K562 (cell line): ENCODE measurements at regions not wholly inside any gene's neighbourhood (a gene's known extent, or its start where the extent isn't known, plus 50 kb on each side); places are given as distances from the start of the nearest gene placed in this dataset.

ENCODE experiments used
- ATAC-seq: fragments of 200-7000 bp; cut with Tn5 transposase; 3 replicates; pipeline ENCODE4 v1.9.1; 2020; ENCODE audit warnings: moderate library complexity
- BruUV-seq: library from RNA; stranded (reverse); fragments of 400-500 nt; replicated peaks from 2 replicates; lab custom pipeline; 2021; lab: Mats Ljungman, UMichigan
- CTCF ChIA-PET: fragments of 300-600 bp; formaldehyde crosslinking; extraction: SDS; loops from one replicate; lab custom pipeline; 2021; ENCODE audit warnings: low intra/inter-chr PET ratio; lab: Yijun Ruan, JAX
- POLR2A ChIA-PET: fragments of 300-600, 350-650 bp; sonication (Branson Sonifier 250); formaldehyde crosslinking; extraction: SDS; loops from one replicate; lab custom pipeline; 2021; ENCODE audit warnings: antibody characterized with exemption, inconsistent platforms; lab: Yijun Ruan, JAX
- DNase-seq, 4 experiments: peaks; one replicate each; pipeline versions ENCODE4 v3.0.0 to v3.0.0-alpha.2; 2011 to 2018; ENCODE audit warnings: low spot score in 3 of 4, mixed read lengths in 3 of 4; ENCODE audit errors: extremely low read depth in 1 of 4
- FAIRE-seq: peaks from 2 replicates; lab custom pipeline; 2011; peaks lifted over from hg19 to GRCh38; lab: Jason Lieb, UNC
- H2AFZ ChIP-seq: 2 replicates; pipeline ENCODE4 v1.6.0; 2011; ENCODE audit warnings: low read depth, low read length, control low read depth, inconsistent platforms
- H3K27ac ChIP-seq: fragments of 200-600 bp; 3 replicates; pipeline ENCODE4 v1.8.0; 2011; ENCODE audit warnings: low read depth, mild to moderate bottlenecking, control low read depth, inconsistent platforms, low read length, moderate library complexity, mixed read lengths; ENCODE audit errors: extremely low read depth
- H3K27me3 ChIP-seq, 2 experiments: fragments of 300-600 bp in 1 of 2; 2 replicates in 1 of 2; 3 replicates in 1 of 2; pipeline versions ENCODE4 v1.6.0 to v1.8.0; 2011; ENCODE audit warnings: inconsistent platforms in 2 of 2, low read length in 2 of 2, mild to moderate bottlenecking in 1 of 2, mixed read lengths in 1 of 2, moderate library complexity in 1 of 2; ENCODE audit not compliant: control insufficient read depth in 2 of 2, insufficient read depth in 2 of 2
- H3K36me3 ChIP-seq: fragments of 300-600 bp; 3 replicates; pipeline ENCODE4 v1.8.0; 2011; ENCODE audit warnings: mild to moderate bottlenecking, low read length, inconsistent platforms; ENCODE audit not compliant: control insufficient read depth, insufficient read depth
- H3K4me1 ChIP-seq, 2 experiments: fragments of 200-600 bp in 1 of 2; replicated peaks in 1 of 2; 2 replicates in 1 of 2; 3 replicates in 1 of 2; pipeline versions ENCODE4 v1.5.1 to v1.8.0; 2011; ENCODE audit warnings: inconsistent platforms in 2 of 2, low read length in 2 of 2, mild to moderate bottlenecking in 1 of 2, mixed read lengths in 1 of 2, moderate library complexity in 1 of 2; ENCODE audit not compliant: control insufficient read depth in 2 of 2, insufficient read depth in 2 of 2
- H3K4me2 ChIP-seq: 2 replicates; pipeline ENCODE4 v1.6.1; 2011; ENCODE audit warnings: low read length, control low read depth, inconsistent platforms, mixed read lengths; ENCODE audit not compliant: insufficient read depth
- H3K4me3 ChIP-seq: fragments of 200-600 bp; sonication (generic), shearing (Covaris generic); 2 replicates; pipeline ENCODE4 v1.5.1; 2016; ENCODE audit warnings: control low read depth, inconsistent platforms
- H3K79me2 ChIP-seq: fragments of 200-600 bp; 3 replicates; pipeline ENCODE4 v1.8.0; 2011; ENCODE audit warnings: low read length, inconsistent platforms; ENCODE audit not compliant: control insufficient read depth, insufficient read depth
- H3K9ac ChIP-seq, 2 experiments: 2 replicates each; pipeline versions ENCODE4 v1.6.0 to v1.6.1; 2011; ENCODE audit warnings: low read depth in 2 of 2, low read length in 2 of 2, control low read depth in 1 of 2, inconsistent platforms in 1 of 2, mild to moderate bottlenecking in 1 of 2, mixed read lengths in 1 of 2; ENCODE audit not compliant: insufficient read depth in 1 of 2
- H3K9me1 ChIP-seq: one replicate; pipeline ENCODE4 v1.6.0; 2011; ENCODE audit warnings: inconsistent platforms, mild to moderate bottlenecking, low read length, moderate library complexity; ENCODE audit not compliant: control insufficient read depth, insufficient read depth
- H3K9me3 ChIP-seq: replicated peaks from 2 replicates; pipeline ENCODE4 v1.5.1; 2011; ENCODE audit warnings: low read depth, low read length, inconsistent platforms; ENCODE audit not compliant: control insufficient read depth, insufficient read depth
- H4K20me1 ChIP-seq: replicated peaks from 2 replicates; pipeline ENCODE4 v1.6.1; 2011; ENCODE audit warnings: low read length, inconsistent platforms, mixed read lengths; ENCODE audit not compliant: control insufficient read depth, insufficient read depth
- ARID1B ChIP-seq: fragments of 450-650 bp; IDR thresholded peaks from 2 replicates; pipeline ENCODE4 v1.6.1; 2016; ENCODE audit warnings: antibody characterized with exemption, mild to moderate bottlenecking, inconsistent platforms
- C11orf30 ChIP-seq: fragments of 450-650 bp; IDR thresholded peaks from 2 replicates; pipeline ENCODE4 v1.6.1; 2016; ENCODE audit warnings: low read depth, mild to moderate bottlenecking
- CTCF ChIP-seq, 3 experiments: IDR thresholded peaks in 2 of 3; conservative IDR thresholded peaks in 1 of 3; 2 replicates each; pipeline ENCODE4 v1.5.1; 2011 to 2012; ENCODE audit warnings: low read length in 3 of 3, mild to moderate bottlenecking in 3 of 3, control low read depth in 2 of 3, improper control_type of control experiment in 1 of 3, inconsistent platforms in 1 of 3, low read depth in 1 of 3, mixed read lengths in 1 of 3, moderate library complexity in 1 of 3; ENCODE audit not compliant: insufficient read depth in 2 of 3
- FOXK2 ChIP-seq, 2 experiments: fragments of 450-650 bp; IDR thresholded peaks in 1 of 2; conservative IDR thresholded peaks in 1 of 2; 2 replicates each; pipeline ENCODE4 v1.6.1; 2016; ENCODE audit warnings: low read depth in 2 of 2, mild to moderate bottlenecking in 1 of 2
- GABPB2 ChIP-seq: fragments of 250-450 bp; sonication (Bioruptor Pico); conservative IDR thresholded peaks from 2 replicates; pipeline ENCODE4 v1.5.1; 2021; ENCODE audit warnings: mild to moderate bottlenecking
- MEIS2 ChIP-seq: fragments of 450-650 bp; IDR thresholded peaks from 2 replicates; pipeline ENCODE4 v1.6.1; 2014; ENCODE audit warnings: mild to moderate bottlenecking; ENCODE audit not compliant: partially characterized antibody
- NR4A1 ChIP-seq, 2 experiments: fragments of 250-450 bp in 1 of 2; fragments of 450-650 bp in 1 of 2; sonication (Bioruptor Pico) in 1 of 2; IDR thresholded peaks; 2 replicates each; pipeline versions ENCODE4 v1.4.0 to v1.6.1; 2016 to 2020; ENCODE audit warnings: mild to moderate bottlenecking in 2 of 2, missing compliant biosample characterization in 1 of 2, missing genetic modification characterization in 1 of 2, moderate library complexity in 1 of 2
- PKNOX1 ChIP-seq: fragments of 450-650 bp; IDR thresholded peaks from 2 replicates; pipeline ENCODE4 v1.6.1; 2016
- PTRF ChIP-seq: fragments of 450-650 bp; IDR thresholded peaks from 2 replicates; pipeline ENCODE4 v1.6.1; 2016; ENCODE audit warnings: mild to moderate bottlenecking, missing genetic modification characterization, missing compliant biosample characterization
- TFE3 ChIP-seq: fragments of 450-650 bp; formaldehyde crosslinking; IDR thresholded peaks from 2 replicates; pipeline ENCODE4 v1.4.0; 2020; ENCODE audit warnings: mild to moderate bottlenecking, mixed read lengths
- UBTF ChIP-seq, 2 experiments: IDR thresholded peaks; 2 replicates each; pipeline ENCODE4 v1.6.1; 2012; ENCODE audit warnings: improper control_type of control experiment in 2 of 2, low read depth in 2 of 2, low read length in 2 of 2, borderline replicate concordance in 1 of 2
- ZEB2 ChIP-seq: fragments of 450-650 bp; IDR thresholded peaks from 2 replicates; pipeline ENCODE4 v1.6.1; 2016
- ZNF717 ChIP-seq: fragments of 250-450 bp; sonication (Bioruptor Pico); IDR thresholded peaks from 2 replicates; pipeline ENCODE4 v1.5.0; 2021
- ZNF75A ChIP-seq: fragments of 450-650 bp; formaldehyde crosslinking; IDR thresholded peaks from 2 replicates; pipeline ENCODE4 v1.4.0; 2020; ENCODE audit warnings: mild to moderate bottlenecking
- WGBS: fragments of 100-300 bp; shearing (Covaris generic); methylation state at CpG from one replicate; pipeline ENCODE4 v1.1.6; 2016; ENCODE audit warnings: low coverage, mixed read lengths; ENCODE audit not compliant: insufficient coverage; ENCODE audit errors: missing lambda C conversion rate; 5-methylcytosine and 5-hydroxymethylcytosine counted together
- in situ Hi-C: fragments of 300-500 bp; cut with MboI; formaldehyde crosslinking; loops from 4 replicates; pipeline ENCODE4 v1.15.0; 2018; ENCODE audit warnings: inconsistent platforms, mixed read lengths
- intact Hi-C: fragments of 100-400 bp; cut with micrococcal nuclease; formaldehyde crosslinking; loops from 2 replicates; pipeline ENCODE4 v1.14.2; 2022

- no peak overlapping the region for H3K4me2 ChIP-seq
- H4K20me1 ChIP-seq = no peaks in the 10 kb centered on the region
- H3K9me3 ChIP-seq = no peaks in the 10 kb centered on the region
- BruUV-seq = no TSS peak
- CTCF ChIA-PET = interaction anchor here (0.6 kb wide), 1 partner anchor 132 kb away, joined by 3 read pairs; no protein-coding TSS in a partner anchor
- no peaks in the 10 kb centered on the region for H3K9me1 ChIP-seq
- ATAC-seq = peak; percentile 94
- H3K36me3 ChIP-seq = no peaks in the 10 kb centered on the region
- peaks cover 5 to 6% of the 10 kb centered on the region in 2 experiments; a peak in 3 of 5 replicates for H3K4me1 ChIP-seq
- H3K27me3 ChIP-seq = no peaks in the 10 kb centered on the region
- no peak overlapping the region for H3K4me3 ChIP-seq
- peak; percentile 75 for FAIRE-seq
- no peaks in the 10 kb centered on the region for H3K79me2 ChIP-seq
- POLR2A ChIA-PET = interaction anchor here (0.5 kb wide), 1 partner anchor 111 kb away, joined by 4 read pairs; no protein-coding TSS in a partner anchor
- in situ Hi-C loops (no loop called here), intact Hi-C loops (no loop called here)
- H3K9ac ChIP-seq = peak overlapping the region in 1 of 2 experiments; percentile 69; a peak in 1 of 4 replicates
- DNase-seq = peak in 2 of 4 experiments; percentile 54 to 62
- WGBS = 28% methylated on average over 4 of the region's 4 CpGs
- H2AFZ ChIP-seq = peak overlapping the region; percentile 67; the same call in 1 of the 2 replicates
- H3K27ac ChIP-seq = no peak overlapping the region
- TF ChIP-seq NR4A1 (CRISPR knock-in tag; IDR thresholded peaks at IDR 0.05) (no peak), NR4A1 (tag; IDR thresholded peaks at IDR 0.05) (no peak), ZEB2 (0 out of 2 replicates have a peak, but pooled peaks have one; percentile 18), FOXK2 (conservative IDR thresholded peaks at IDR 0.05 in 1 of 2, IDR thresholded peaks at IDR 0.05 in 1 of 2; ENCODE audit: low read depth in 2 of 2) (peak in 1 of 2 experiments; percentile 68; a peak in 1 of 4 replicates), ZNF717 (CRISPR knock-in tag) (no peak), ARID1B (peak; percentile 32; the same call in 1 of the 2 replicates), TFE3 (CRISPR knock-in tag) (no peak), ZNF75A (CRISPR knock-in tag) (no peak), CTCF (IDR thresholded peaks at IDR 0.05 in 2 of 3, conservative IDR thresholded peaks at IDR 0.05 in 1 of 3; ENCODE audit: insufficient read depth in 2 of 3, low read depth in 1 of 3, low read length in 3 of 3) (peak; percentile 30 to 41 (median 33); a peak in 3 of 6 replicates), GABPB2 (CRISPR knock-in tag) (no peak), MEIS2 (peak; percentile 63), PKNOX1 (peak; percentile 81), C11orf30 (peak; percentile 81), PTRF (tag) (no peak), UBTF (IDR thresholded peaks at IDR 0.05; ENCODE audit: borderline replicate concordance in 1 of 2, low read depth in 2 of 2, low read length in 2 of 2) (peak in 1 of 2 experiments; percentile 35; a peak in 1 of 4 replicates)
Observed at GRCh38 chr3:182704926-182705325, 88.4 kb upstream of the ATP11B start.
